HEK293 (cell line): ENCODE measurements at regions not wholly inside any gene's neighbourhood (a gene's known extent, or its start where the extent isn't known, plus 50 kb on each side); places are given as distances from the start of the nearest gene placed in this dataset.
"Not testable (repeated sequence)": the region's sequence is repeated elsewhere in the genome, so short reads cannot be mapped to it uniquely, and the experiment has no call there.

ENCODE experiments used
- CTCF ChIA-PET: fragments of 350-600 bp; formaldehyde crosslinking; extraction: SDS; loops from one replicate; lab custom pipeline; 2021; ENCODE audit warnings: antibody characterized with exemption; lab: Yijun Ruan, JAX
- POLR2A ChIA-PET: fragments of 300-600 bp; formaldehyde crosslinking; extraction: SDS; loops from one replicate; lab custom pipeline; 2020; ENCODE audit warnings: antibody characterized with exemption, inconsistent platforms; lab: Yijun Ruan, JAX
- H3K27ac ChIP-seq: fragments of 200-500 bp; sonication (Bioruptor generic); 2 replicates; pipeline ENCODE4 v1.5.1; 2014; ENCODE audit warnings: low read depth, low read length, control low read depth, inconsistent platforms; ENCODE audit errors: extremely low read depth
- H3K36me3 ChIP-seq, 2 experiments: fragments of 200-500 bp in 1 of 2; sonication (Bioruptor generic) in 1 of 2; 1 replicate in 1 of 2; 2 replicates in 1 of 2; pipeline ENCODE4 v1.5.1; 2014 to 2017; ENCODE audit warnings: inconsistent platforms in 2 of 2, low read length in 2 of 2; ENCODE audit not compliant: control insufficient read depth in 2 of 2, insufficient read depth in 1 of 2
- H3K4me1 ChIP-seq: fragments of 200-500 bp; sonication (Bioruptor generic); 2 replicates; pipeline ENCODE4 v1.5.1; 2014; ENCODE audit warnings: mild to moderate bottlenecking, low read length, inconsistent platforms; ENCODE audit not compliant: control insufficient read depth, insufficient read depth
- H3K4me3 ChIP-seq: 2 replicates; pipeline ENCODE4 v1.5.1; 2011; ENCODE audit warnings: low read depth, mild to moderate bottlenecking, control low read depth, low read length, moderate library complexity
- H3K9me3 ChIP-seq: fragments of 200-500 bp; sonication (Bioruptor generic); 2 replicates; pipeline ENCODE4 v1.5.1; 2014; ENCODE audit warnings: low read depth, low read length, inconsistent platforms; ENCODE audit not compliant: control insufficient read depth, insufficient read depth
- ZFHX2 ChIP-seq: fragments of 450-650 bp; formaldehyde crosslinking; conservative IDR thresholded peaks from 2 replicates; pipeline ENCODE4 v1.5.1; 2016; ENCODE audit warnings: missing biosample characterization, missing genetic modification characterization
- ZNF10 ChIP-seq: fragments of 450-650 bp; formaldehyde crosslinking; IDR thresholded peaks from 2 replicates; pipeline ENCODE4 v1.5.1; 2017; ENCODE audit warnings: missing biosample characterization, missing genetic modification characterization

DNA sequence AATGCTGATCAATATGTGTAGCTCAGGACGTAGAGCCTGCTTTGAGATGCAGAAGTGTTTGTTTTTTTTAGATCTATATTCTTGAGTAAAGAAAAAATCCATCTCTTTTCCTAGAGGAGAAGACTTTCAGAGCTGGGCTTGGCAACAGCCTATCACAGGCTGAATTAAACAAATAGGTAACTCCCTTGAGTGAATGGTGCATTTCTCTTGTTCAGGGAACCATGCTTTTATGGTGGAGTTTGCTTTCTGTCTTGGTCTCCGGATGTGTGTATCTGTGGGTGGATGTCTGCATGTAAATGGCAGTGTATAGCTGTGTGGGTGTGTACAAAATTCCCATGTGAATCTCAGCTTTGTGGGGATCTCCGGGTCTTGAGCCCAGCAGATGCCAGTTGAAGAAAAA lies 82.3 kb upstream of the KRTAP5-11 start:
- H3K36me3 ChIP-seq, H3K27ac ChIP-seq, H3K9me3 ChIP-seq, POLR2A ChIA-PET, CTCF ChIA-PET, H3K4me1 ChIP-seq, H3K4me3 ChIP-seq: not testable (repeated sequence)
- TF ChIP-seq ZFHX2 (tag by site-specific recombination): peak; percentile 34; the same call in 1 of the 2 replicates

DNA sequence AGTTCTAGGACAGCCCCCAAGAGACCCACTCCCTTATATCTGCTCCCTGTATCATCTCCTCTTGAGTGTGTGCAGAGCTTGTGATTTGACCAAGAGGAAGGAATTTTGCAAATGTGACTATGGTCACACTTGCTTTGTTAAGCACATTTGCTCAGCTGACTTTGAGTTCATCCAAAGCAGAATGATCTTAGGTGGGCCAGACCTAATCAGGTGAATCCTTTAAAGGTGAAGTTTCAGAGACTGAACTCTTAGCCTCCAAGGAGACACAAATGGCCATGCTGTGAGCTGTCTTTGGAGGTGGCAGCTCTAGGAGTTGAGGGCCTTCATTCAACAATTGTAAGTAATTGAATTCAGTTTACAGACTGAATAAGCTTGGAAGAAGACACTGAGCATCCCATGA lies 115.4 kb upstream of the KRTAP5-11 start:
- H3K27ac ChIP-seq, H3K4me3 ChIP-seq, POLR2A ChIA-PET, H3K4me1 ChIP-seq, H3K36me3 ChIP-seq, H3K9me3 ChIP-seq: not testable (repeated sequence)
- TF ChIP-seq ZNF10 (tag by site-specific recombination): peak; percentile 86
- CTCF ChIA-PET: interaction anchor here (1.3 kb wide), 1 partner anchor 59 kb away, joined by 4 read pairs; no protein-coding TSS in a partner anchor

DNA sequence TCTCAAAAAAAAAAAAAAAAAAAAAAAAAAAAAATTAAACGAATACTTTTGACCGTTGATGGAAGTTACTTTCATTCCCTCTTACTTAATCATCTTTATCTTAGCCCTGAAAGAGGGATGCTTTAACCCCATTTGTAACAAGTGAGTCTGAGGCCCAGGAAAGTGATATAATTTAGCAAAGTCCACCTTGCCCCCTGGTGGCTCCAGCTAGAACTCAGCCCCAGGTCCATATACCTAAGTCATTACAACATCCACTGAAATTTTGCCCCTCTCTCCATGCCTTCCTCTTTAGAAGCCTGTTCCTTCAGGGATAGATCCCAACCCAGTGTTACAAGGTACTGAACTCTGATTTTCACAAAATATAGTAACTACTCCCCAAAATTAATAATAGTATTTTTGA lies 116.3 kb upstream of the KRTAP5-11 start:
- H3K36me3 ChIP-seq, H3K4me3 ChIP-seq, H3K9me3 ChIP-seq, H3K4me1 ChIP-seq, POLR2A ChIA-PET, H3K27ac ChIP-seq: not testable (repeated sequence)
- CTCF ChIA-PET: interaction anchor here (1.3 kb wide), 1 partner anchor 60 kb away, joined by 4 read pairs; no protein-coding TSS in a partner anchor

DNA sequence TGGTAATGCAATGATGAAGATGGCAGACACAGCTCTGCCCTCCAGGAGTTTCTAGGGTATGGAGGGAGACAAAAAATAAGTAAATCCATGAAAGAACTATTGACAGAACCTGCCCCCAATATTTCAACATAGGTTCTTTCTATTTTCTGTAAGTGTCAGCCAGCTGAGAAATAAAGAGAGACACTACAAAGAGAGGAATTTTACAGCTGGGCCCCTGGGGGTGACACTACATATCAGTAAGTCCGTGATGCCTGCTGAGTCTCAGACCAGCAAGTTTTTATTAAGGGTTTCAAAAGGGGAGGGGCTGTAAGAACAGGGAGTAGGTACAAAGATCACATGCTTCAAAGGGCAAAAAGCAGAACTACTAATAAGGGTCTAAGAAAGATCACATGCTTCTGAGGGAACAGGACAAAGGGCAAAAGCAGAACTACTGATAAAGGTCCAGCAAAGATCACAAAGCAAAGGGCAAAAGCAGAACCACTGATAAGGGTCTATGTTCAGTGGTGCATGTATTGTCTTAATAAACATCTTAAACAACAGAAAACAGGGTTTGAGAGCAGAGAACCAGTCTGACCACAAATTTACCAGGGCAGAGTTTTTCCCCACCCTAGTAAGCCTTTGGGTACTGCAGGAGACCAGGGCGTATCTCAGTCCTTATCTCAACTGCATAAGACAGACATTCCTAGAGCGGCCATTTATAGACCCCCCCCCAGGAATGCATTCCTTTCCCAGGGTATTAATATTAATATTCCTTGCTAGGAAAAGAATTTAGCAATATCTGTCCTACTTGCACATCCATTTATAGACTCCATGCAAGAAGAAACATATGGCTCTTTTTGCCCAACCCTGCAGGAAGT lies 119.0 kb upstream of the KRTAP5-11 start:
- H3K36me3 ChIP-seq, H3K27ac ChIP-seq, CTCF ChIA-PET, H3K9me3 ChIP-seq, H3K4me1 ChIP-seq, H3K4me3 ChIP-seq, POLR2A ChIA-PET: not testable (repeated sequence)

DNA sequence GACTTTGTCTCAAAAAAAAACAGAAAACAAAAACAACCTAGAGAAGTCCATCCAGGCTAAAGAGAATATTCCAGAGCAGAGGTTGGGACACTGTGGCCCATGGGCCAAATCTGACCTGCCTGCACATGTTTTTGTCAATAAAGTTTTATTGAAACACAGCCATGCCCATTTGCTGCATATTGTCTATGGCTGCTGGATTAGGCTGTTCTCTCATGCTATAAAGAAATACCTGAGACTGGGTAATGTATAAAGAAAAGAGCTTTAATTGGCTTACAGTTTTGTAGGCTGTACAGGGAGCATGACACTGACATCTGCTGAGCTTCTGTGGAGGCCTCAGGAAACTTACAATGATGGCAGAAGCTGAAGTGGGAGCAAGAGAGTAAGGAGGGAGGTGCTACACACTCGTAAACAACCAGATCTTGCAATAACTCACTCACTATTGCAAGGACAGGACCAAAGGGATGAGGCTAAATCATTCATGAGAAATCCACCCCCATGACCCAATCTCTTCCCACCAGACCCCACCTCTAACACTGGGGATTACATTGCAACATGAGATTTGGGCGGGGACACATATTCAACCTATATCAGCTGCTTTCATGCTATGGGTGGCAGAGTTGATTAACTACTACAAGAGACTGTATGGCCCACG lies 122.5 kb upstream of the KRTAP5-11 start:
- POLR2A ChIA-PET, H3K4me3 ChIP-seq, H3K27ac ChIP-seq, H3K4me1 ChIP-seq, H3K36me3 ChIP-seq, H3K9me3 ChIP-seq: not testable (repeated sequence)
- CTCF ChIA-PET: interaction anchor here (0.6 kb wide), 1 partner anchor 101 kb away, joined by 4 read pairs; no protein-coding TSS in a partner anchor

DNA sequence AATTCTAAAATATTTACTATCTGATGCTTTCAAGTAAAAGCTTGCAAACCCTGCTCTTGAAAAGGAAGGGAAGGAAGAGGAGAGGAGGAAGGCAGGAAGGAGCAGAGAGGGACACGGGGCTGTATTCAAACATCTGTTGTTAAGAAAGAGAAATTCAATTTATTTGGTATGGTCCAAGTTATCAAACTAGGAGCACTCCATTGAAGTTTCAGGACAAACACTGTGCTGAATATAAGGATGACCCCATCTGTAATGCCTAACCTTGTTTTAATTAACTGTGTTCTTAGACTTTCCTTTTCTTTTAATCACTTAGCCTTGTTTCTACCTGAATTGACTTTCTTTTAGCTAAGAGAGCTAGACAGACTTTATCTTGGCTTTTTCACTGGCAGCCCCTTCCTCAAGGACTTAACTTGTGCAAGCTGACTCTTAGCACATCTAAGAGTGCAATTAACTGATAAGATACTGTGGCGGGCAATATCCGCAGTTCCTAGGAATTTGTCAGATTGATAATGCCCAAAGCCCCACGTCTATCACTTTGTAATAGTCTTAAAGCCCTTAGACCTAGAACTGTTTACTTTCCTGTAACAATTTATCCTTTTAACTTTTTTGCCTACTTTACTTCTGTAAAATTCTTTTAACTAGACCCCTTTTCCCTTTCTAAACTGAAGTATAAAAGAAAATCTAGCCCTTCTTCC lies 123.2 kb upstream of the KRTAP5-11 start:
- H3K27ac ChIP-seq, H3K4me3 ChIP-seq, CTCF ChIA-PET, H3K36me3 ChIP-seq, POLR2A ChIA-PET, H3K9me3 ChIP-seq, H3K4me1 ChIP-seq: not testable (repeated sequence)

DNA sequence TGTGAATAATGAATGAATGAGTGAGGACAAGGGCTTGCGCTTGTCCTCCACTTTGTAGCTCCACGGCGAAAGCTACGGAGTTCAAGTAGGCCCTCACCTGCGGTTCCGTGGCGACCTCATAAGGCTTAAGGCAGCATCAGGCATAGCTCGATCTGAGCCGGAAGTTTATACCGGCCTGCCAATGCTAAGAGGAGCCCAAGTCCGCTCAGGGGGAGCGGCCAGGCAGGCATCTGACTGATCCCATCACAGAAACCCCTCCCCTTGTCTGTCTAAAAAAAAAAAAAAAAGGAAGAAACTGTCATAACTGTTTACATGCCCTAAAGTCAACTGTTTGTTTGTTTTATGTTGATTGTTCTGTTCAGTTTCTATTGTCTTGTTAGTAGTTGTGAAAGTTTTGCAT lies 124.4 kb upstream of the KRTAP5-11 start:
- H3K4me1 ChIP-seq, H3K9me3 ChIP-seq, POLR2A ChIA-PET, CTCF ChIA-PET, H3K27ac ChIP-seq, H3K4me3 ChIP-seq, H3K36me3 ChIP-seq: not testable (repeated sequence)

DNA sequence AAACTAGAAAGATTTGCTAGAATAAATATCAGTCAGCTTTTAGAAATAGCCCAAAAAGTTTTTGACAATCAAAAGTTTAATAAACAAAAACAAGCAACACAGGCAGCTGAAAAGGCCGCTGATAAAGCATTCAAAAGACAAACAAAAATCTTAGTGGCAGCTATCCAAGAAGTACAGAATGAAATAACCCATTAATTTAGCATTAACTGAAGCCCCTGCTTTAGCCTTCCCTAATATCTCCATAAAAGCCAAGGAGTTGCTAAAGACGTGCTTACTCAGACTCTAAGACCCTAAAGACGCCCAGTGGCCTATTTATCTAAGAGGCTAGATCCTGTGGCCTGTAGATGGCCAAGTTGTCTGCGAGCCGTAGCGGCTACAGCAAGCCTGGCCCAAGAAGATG lies 123.5 kb upstream of the DEFB108B start:
- H3K27ac ChIP-seq, H3K36me3 ChIP-seq, POLR2A ChIA-PET, H3K9me3 ChIP-seq, H3K4me1 ChIP-seq, H3K4me3 ChIP-seq: not testable (repeated sequence)
- CTCF ChIA-PET: interaction anchor here (0.6 kb wide), 1 partner anchor 50 kb away, joined by 4 read pairs; no protein-coding TSS in a partner anchor
